A673 (cell line): ENCODE measurements at regions not wholly inside any gene's neighbourhood (a gene's known extent, or its start where the extent isn't known, plus 50 kb on each side); places are given as distances from the start of the nearest gene placed in this dataset.

Experiments used
- BruUV-seq: library from RNA; stranded (reverse); fragments of 400-500 nt; replicated peaks from 2 replicates; lab custom pipeline; 2021; lab: Mats Ljungman, UMichigan
- CTCF ChIA-PET: fragments of 300-600 bp; sonication (Branson Sonifier 250); formaldehyde crosslinking; loops from one replicate; lab custom pipeline; 2022; ENCODE audit warnings: antibody characterized with exemption; lab: Charles Lee
- POLR2A ChIA-PET: fragments of 300-600 bp; sonication (Branson Sonifier 250); formaldehyde crosslinking; loops from one replicate; lab custom pipeline; 2022; ENCODE audit warnings: antibody characterized with exemption; ENCODE audit not compliant: low non-redundant PET; lab: Charles Lee
- DNase-seq: peaks from one replicate; pipeline ENCODE4 v3.0.0-alpha.2; 2015; ENCODE audit warnings: low spot score
- H3K27ac ChIP-seq: fragments of 200-600 bp; sonication (generic); 2 replicates; pipeline ENCODE4 v1.5.1; 2016; ENCODE audit warnings: mixed run types, low read depth, mild to moderate bottlenecking, mixed read lengths, antibody characterized with exemption, low read length; ENCODE audit not compliant: poor library complexity, severe bottlenecking
- H3K27me3 ChIP-seq: fragments of 200-600 bp; sonication (generic); replicated peaks from 2 replicates; pipeline ENCODE4 v1.6.1; 2017; ENCODE audit warnings: mixed run types, low read depth, mild to moderate bottlenecking, mixed read lengths, antibody characterized with exemption, low read length; ENCODE audit not compliant: insufficient read depth, poor library complexity
- H3K36me3 ChIP-seq: fragments of 200-600 bp; sonication (generic); 2 replicates; pipeline ENCODE4 v1.6.1; 2016; ENCODE audit warnings: mixed run types, mild to moderate bottlenecking, mixed read lengths, antibody characterized with exemption, low read length; ENCODE audit not compliant: insufficient read depth, poor library complexity, severe bottlenecking
- H3K4me1 ChIP-seq: fragments of 200-600 bp; sonication (generic); 2 replicates; pipeline ENCODE4 v1.6.1; 2017; ENCODE audit warnings: mixed run types, mild to moderate bottlenecking, mixed read lengths, antibody characterized with exemption, low read length; ENCODE audit not compliant: insufficient read depth, poor library complexity, severe bottlenecking
- H3K4me3 ChIP-seq: fragments of 200-600 bp; sonication (generic); 2 replicates; pipeline ENCODE4 v1.5.1; 2016; ENCODE audit warnings: low read depth, mixed run types, mild to moderate bottlenecking, mixed read lengths, low read length; ENCODE audit not compliant: poor library complexity, severe bottlenecking
- H3K9me3 ChIP-seq: fragments of 200-600 bp; sonication (generic); 2 replicates; pipeline ENCODE4 v1.6.1; 2016; ENCODE audit warnings: mixed run types, low read depth, mild to moderate bottlenecking, mixed read lengths, antibody characterized with exemption, low read length; ENCODE audit not compliant: poor library complexity, severe bottlenecking
- EZH2 ChIP-seq: fragments of 200-600 bp; sonication (generic); IDR thresholded peaks from 2 replicates; pipeline ENCODE4 v1.6.1; 2017; ENCODE audit warnings: borderline replicate concordance, low read depth, mild to moderate bottlenecking, mixed read lengths, antibody characterized with exemption, low read length; ENCODE audit not compliant: poor library complexity, severe bottlenecking
- intact Hi-C: fragments of 100-400 bp; cut with micrococcal nuclease; formaldehyde crosslinking; loops from one replicate; pipeline ENCODE4 v1.10.0; 2022; ENCODE audit not compliant: unreplicated experiment
- TF ChIP-seq, protein P1 (sequence below): fragments of 300-800, 200-600 bp; sonication (generic); conservative IDR thresholded peaks from 2 replicates; pipeline ENCODE4 v1.5.1; 2017; ENCODE audit warnings: low read depth, mild to moderate bottlenecking, antibody characterized with exemption, low read length, moderate library complexity, mixed read lengths

DNA sequence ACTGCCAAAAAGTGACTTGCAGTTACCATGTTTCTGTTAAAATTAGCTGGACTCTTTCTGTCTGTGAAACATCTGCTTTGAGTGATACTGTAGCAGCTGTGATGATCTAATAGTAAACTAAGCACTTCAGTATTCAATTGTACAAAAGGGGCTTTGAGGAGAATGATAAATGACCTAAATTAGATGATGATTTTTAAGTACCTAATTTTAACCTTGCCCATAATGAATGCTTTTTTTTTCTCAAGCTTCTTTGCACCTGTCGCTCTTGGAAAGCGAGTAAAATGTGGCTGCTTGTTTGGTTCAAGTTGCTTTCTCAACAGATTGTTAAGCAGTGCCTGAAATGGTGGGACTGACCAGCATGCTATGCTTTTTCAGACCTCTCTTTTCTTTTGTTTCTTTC, 752.3 kb downstream of the EPHA3 start:
- ChIA-PET CTCF (no interaction called here), POLR2A (no interaction called here)
- H3K4me3 ChIP-seq, result no peak overlapping the region
- no TSS peak for BruUV-seq
- H3K27ac ChIP-seq, result no peak overlapping the region
- no peaks in the 10 kb centered on the region for H3K4me1 ChIP-seq
- no peaks in the 10 kb centered on the region for H3K9me3 ChIP-seq
- intact Hi-C loops, result loop anchor here (5.0 to 10.0 kb wide), 4 partner anchors 285 to 1155 kb away; no protein-coding TSS in a partner anchor
- DNase-seq, result no peak
- TF ChIP-seq EZH2, result no peak
- TF ChIP-seq, protein P1, sequence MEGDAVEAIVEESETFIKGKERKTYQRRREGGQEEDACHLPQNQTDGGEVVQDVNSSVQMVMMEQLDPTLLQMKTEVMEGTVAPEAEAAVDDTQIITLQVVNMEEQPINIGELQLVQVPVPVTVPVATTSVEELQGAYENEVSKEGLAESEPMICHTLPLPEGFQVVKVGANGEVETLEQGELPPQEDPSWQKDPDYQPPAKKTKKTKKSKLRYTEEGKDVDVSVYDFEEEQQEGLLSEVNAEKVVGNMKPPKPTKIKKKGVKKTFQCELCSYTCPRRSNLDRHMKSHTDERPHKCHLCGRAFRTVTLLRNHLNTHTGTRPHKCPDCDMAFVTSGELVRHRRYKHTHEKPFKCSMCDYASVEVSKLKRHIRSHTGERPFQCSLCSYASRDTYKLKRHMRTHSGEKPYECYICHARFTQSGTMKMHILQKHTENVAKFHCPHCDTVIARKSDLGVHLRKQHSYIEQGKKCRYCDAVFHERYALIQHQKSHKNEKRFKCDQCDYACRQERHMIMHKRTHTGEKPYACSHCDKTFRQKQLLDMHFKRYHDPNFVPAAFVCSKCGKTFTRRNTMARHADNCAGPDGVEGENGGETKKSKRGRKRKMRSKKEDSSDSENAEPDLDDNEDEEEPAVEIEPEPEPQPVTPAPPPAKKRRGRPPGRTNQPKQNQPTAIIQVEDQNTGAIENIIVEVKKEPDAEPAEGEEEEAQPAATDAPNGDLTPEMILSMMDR, result no peak
- no peaks in the 10 kb centered on the region for H3K27me3 ChIP-seq
- H3K36me3 ChIP-seq, result no peaks in the 10 kb centered on the region

DNA sequence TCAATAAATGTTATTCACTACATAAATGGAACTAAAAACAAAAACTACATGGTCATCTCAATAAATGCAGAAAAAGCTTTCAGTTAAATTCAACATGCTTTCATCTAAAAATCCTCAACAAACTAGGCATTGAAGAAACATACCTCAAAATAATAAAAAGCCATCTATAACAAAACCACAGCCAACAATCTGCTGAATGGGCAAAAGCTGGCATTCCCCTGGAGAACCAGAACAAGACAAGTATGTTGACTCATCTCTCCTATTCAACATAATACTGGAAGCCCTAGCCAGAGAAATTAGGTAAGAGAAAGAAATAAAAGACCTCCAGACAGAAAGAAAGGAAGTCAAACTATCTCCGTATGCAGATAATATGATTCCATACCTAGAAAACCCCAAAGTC, 759.9 kb downstream of the EPHA3 start:
- no peaks in the 10 kb centered on the region for H3K36me3 ChIP-seq
- intact Hi-C loops, result no loop called here
- POLR2A ChIA-PET, result no interaction called here
- no peak overlapping the region for H3K4me3 ChIP-seq
- no peaks in the 10 kb centered on the region for H3K9me3 ChIP-seq
- H3K27ac ChIP-seq, result no peak overlapping the region
- CTCF ChIA-PET, result no interaction called here
- BruUV-seq, result no TSS peak
- TF ChIP-seq, protein P1, result no peak
- TF ChIP-seq EZH2, result no peak
- no peaks in the 10 kb centered on the region for H3K27me3 ChIP-seq
- no peaks in the 10 kb centered on the region for H3K4me1 ChIP-seq
- no peak for DNase-seq

GRCh38 chr3:89876116-89876515, 768.7 kb downstream of the EPHA3 start:
- no peak for DNase-seq
- H3K4me3 ChIP-seq, result no peak overlapping the region
- no peaks in the 10 kb centered on the region for H3K9me3 ChIP-seq
- H3K4me1 ChIP-seq, result no peaks in the 10 kb centered on the region
- CTCF ChIA-PET, result no interaction called here
- no peak for TF ChIP-seq EZH2
- TF ChIP-seq, protein P1, result no peak
- POLR2A ChIA-PET, result no interaction called here
- H3K27ac ChIP-seq, result no peak overlapping the region
- H3K27me3 ChIP-seq, result no peaks in the 10 kb centered on the region
- no peaks in the 10 kb centered on the region for H3K36me3 ChIP-seq
- BruUV-seq, result no TSS peak
- intact Hi-C loops, result no loop called here
